EL (cell line): ENCODE measurements at regions not wholly inside any gene's neighbourhood (a gene's known extent, or its start where the extent isn't known, plus 50 kb on each side); places are given as distances from the start of the nearest gene placed in this dataset.

Experiments used
- DNase-seq: peaks from one replicate; pipeline ENCODE4 v3.0.0-alpha.2; 2016

DNA sequence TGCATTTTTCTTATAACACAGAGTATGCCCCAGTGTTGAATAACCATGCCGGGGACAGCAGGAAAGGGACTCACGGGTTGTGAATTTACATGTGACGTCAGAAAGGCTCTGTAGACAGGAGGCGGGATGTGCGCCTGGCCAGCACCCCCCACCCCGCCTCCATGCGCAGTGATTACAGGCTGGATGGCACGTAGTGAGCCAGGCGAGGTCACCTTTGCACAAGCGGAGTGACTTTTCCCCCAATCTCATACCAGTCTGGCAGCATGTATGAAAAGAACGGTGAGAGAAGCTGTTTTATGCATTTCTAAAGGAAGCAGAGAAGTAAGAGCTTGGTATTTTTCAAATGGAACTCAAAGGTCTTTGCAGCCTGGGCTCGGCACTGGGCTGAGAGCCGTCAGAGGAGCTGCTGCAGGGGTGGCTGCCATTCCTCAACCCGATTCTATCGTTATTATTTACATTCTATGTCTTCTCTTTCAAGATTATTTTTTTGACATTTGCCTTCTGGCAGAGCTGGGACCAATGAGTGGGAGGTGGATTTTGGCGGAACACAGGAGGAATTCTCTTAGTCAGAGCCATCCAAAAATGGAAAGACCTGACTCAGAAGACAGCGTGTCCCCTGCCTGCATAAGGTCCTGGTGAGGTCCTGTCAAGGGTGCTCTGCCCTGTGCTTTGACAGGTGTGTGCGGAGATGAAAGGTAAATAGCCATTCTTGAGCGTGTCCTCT, 115.6 kb upstream of the SLC45A1 start:
- peak; percentile 84 for DNase-seq

DNA sequence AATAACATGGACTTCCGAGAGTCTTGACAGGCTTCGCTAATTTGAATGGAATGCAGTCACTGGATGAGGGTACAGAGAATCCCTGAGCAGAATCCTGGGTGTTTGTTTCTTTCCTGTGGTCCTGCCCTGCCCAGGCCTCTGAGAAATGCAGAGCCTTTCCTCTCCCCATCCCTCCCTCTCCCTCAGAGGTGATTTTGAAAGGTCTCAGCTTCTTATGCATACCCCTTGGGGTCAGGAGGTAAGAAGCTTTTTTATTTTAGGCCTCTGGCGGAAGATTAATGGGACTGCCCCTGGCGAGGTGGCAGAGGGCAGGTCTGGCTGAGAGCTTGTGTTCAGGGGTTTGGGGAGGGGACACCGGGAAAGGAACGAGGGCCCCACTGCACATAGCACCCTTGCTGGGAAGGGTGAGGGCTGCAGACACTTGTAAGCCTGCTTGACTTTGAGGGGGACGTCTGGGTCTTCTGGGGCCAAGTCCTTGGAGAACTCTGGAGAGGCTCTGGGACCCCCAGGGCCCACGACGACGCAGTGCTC, 116.5 kb upstream of the SLC45A1 start:
- DNase-seq: peak; percentile 34

DNA sequence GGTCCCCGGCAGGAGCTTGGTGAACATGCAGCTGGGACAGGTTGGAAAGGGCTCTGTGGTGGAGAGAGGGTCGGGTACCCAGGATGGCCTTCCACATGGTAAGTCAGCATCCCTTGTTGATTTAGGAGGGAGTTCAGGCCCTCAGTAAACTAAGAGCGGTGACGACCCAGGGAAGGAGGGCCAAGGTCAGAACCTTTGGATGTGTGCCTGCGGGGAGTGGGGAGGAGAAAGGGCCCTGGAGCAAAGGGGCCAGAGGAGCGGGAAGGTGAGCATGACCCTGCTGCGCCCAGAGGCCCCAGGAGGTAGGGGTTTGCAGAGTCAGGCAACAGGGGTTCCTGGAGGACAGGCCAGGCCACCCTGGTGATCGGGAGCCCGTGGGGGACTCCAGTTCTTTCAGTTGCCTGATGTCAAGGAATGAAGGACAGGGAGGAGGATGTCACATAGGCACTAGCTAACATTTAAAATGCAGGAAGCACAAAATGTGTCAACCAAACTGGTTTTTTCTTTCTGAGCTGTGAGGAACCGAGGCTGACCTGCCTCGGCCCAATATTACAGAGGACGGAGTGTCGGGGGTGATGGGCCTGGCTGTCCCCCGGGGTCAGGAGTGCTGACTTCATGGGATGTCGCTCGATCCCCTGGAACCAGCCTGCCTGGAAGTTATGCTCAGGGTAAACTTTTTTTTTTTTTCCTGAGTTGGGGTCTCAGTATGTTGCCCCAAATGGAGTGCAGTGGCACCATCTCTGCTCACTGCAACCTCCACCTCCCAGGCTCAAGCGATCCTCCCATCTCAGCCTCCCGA, 117.4 kb upstream of the SLC45A1 start:
- DNase-seq: no peak

DNA sequence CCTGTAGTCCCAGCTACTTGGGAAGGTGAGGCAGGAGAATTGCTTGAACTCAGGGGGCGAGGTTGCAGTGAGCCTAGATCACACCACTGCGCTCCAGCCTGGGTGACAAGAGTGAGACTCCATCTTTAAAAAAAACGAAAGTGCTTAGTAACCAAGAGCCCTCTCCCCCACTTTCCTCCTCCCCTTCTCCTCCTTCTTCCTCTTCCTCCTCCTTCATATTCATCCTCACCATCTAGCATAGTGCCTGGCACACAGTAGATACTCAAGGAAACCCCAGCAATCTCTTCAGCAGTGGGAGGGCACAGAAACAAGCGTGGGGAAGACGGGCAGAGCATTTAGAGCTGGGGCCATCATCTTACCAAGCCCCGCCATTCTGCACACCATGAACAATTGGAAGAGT, 119.4 kb upstream of the SLC45A1 start:
- DNase-seq: no peak

DNA sequence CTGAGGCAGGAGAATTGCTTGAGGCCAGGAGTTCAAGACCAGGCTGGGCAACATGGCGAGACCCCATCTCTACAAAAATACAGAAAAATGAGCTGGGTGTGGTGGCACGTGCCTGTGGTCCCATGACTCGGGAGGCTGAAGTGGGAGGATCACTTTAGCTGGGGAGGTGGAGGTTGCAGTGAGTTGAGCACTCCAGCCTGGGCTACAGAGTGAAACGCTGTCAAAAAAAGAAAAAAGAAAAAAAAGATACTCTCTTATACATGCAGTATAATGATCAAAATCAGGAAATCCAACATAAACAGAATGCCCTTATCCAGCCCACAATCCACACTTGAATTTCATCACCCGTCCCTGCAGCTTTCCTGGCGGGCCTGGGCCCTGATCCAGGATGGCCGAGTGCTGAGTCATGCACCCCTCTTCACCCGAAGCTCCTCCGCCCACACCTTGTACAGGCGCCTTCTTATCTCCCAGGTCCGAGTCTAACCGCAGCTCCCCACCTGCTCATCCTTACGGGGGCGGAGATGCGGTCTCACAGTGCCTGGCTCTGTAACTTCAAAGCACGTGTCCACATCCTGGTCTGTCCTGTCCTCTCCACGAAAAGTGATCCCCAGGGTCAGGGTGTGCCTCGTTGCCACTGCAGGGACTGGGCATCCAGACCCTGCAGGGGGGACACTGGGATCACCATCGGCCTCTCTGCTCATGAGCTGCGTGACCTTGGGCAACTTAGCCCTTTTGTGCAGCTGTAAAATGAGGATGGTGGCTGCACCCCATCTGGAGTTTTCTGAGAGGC, 120.2 kb upstream of the SLC45A1 start:
- DNase-seq: peak; percentile 94

DNA sequence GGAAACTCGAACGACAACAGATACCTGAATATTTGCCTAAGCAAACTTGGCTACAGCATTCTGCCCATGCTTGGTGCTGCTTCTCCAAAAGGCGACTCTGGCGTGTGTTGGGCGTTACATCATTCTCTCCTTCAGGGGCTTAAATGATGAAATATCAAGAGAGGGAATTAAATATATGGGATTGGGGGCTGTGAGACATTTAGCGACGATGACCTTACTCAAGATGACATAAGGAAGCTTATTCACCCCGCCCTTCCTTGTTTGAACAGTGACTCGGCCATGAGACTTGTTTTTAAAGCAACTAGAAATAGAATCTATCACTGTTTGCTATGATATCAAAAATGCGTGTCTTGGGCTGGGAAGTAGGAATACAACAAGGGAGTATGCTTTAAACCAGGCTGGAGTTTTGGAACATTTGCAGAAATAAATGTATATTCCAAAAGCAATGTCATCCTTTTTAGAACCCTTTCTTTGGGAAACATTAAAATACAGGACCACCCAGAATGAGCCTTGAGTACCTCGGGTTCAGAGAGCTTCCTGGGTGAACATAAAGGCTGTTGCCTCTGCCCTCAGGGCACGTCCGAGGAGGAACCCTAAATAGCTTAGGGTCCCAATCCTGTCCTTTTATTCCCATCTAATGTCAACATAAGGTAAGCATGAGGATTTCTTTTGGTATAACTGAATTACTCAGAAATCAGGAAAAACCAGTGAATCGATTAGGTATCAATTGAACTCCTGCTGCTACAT, 123.3 kb upstream of the SLC45A1 start:
- DNase-seq: peak; percentile 34

DNA sequence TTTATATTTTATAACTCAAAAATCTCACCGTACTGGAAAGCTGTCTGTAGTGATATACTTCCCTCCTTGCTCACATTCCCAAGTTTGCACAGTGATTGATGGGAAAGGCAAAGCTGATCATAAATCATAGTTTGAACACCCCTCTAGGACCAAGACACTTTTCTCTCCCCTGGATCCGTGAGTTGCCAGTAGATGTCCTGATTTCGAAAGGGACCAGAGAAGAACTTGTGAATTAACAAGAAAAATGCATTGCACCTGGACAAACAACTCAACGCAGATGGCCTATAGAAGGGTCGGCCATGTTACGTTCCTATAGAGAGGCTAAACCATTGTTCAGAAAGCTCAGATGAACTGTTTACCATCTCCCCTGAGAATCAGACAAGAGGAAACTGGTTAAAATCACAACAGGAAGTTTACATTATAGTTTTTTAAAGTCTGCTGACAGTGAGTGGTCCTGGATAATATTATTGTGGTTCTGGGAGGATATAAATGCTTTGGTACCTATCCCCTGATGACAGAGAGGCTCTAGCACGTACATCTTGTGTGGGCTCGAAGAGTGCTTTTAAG, 124.0 kb upstream of the SLC45A1 start:
- no peak for DNase-seq

DNA sequence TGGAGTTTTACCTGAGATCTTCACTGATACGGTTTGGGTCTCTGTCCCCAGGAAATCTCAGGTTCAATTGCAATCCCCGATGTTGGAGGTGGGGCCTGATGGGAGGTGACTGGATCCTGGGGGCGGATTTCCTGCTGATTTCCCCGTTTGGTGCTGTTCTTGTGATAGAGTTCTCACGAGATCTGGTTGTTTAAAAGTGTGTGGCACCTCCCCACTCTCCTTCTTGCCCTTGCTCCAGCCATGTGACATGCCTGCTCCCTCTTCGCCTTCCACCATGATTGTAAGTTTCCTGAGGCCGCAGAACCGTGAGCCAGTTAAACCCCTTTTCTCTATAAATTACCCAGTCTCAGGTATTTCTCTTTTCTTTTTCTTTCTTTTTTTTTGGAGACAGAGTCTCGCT, 126.4 kb upstream of the SLC45A1 start:
- DNase-seq: no peak

DNA sequence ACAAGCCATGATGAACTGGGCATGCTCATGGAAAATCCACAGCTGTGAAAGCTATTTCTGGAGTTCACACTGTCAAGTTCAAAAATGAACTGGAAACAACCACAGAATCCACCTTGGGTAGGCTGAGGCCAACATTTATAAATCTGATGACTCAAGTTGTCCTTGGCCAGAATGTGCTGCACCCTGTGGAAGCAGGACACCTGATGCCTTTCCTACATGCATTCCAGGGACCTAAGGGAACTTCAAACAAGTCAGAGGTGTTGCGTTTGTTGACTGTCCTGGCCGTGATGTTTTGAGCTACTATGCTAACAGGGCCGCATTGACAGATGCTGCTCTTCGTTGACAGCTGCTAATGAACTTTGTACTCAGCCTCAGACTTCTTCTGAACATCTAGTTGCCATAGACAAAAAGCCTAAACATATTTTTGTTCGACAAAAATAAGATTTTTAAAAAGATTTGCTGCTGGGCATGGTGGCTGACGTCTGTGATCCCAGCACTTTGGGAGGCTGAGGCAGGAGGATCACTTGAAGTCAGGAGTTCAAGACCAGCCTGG, 127.9 kb upstream of the SLC45A1 start:
- no peak for DNase-seq

DNA sequence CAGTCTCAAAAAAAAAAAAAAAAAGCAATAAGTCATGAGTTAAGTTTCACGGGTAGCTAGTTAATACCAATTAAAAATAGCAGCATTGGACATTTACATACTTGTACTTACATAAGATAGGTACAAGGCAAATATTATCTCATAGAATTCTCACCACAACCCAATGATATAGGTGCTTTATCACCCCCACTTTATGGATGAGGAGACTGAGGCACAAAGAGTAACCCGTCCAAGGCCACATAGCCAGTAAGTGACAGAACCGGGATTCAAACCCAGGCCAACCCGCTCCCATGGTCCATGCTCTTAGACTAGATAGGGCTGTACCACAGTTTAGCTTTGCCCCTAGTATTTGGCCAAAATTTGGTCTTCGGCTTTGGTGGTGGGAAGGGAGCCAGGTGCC, 132.5 kb upstream of the SLC45A1 start:
- no peak for DNase-seq

DNA sequence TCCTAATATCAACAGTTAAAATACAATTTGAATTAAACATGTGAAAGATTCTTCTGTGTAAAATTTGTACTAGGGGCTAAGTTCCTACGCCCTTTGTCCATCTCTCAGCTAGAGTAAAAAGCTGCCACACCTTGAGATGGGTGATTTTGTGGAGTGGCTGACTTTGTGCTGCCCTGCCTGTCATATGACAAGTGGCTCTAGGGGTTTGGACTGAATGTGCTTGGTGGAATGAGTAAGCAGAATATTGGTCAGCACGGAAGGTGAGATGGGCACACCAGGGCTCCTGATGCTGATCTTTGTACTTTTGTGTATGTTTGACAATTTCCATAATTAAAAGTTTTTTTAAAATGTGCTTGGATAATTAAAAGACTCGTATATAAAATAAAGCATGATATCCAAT, 133.6 kb upstream of the SLC45A1 start:
- DNase-seq: no peak

DNA sequence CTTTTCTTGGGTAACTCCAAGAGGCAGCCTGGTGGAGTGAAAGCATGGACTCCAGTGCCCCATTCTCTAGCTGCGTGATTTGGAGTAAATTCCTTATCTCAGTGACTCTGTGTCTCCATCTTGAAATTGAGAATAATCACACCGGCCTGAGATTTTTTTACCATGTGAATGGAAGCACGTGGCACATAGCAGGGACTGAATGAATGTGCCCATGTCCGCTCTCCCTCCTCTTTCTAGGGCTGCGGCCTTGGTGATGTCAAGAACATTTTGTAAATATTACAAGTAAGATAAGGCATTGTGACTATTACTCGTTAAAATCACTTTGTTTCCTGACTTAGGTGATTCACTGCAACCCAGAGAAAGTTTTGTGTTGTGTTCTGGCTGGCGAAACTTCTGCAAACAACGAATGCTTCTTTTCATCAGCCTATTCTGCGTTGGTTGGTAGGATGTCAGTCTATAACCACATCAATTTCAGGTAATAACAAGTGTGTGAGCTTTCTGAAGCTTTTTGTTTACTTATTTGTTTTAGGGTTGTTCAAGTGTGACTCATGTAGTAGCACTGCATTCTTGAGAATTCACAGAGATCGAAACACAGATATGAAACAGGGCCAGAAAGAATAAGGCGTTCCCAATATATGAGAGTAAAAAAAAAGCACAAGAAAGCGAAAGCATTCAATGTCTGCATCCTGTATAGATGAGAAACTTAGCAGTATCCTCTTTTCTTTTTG, 135.7 kb upstream of the SLC45A1 start:
- DNase-seq: peak; percentile 78

DNA sequence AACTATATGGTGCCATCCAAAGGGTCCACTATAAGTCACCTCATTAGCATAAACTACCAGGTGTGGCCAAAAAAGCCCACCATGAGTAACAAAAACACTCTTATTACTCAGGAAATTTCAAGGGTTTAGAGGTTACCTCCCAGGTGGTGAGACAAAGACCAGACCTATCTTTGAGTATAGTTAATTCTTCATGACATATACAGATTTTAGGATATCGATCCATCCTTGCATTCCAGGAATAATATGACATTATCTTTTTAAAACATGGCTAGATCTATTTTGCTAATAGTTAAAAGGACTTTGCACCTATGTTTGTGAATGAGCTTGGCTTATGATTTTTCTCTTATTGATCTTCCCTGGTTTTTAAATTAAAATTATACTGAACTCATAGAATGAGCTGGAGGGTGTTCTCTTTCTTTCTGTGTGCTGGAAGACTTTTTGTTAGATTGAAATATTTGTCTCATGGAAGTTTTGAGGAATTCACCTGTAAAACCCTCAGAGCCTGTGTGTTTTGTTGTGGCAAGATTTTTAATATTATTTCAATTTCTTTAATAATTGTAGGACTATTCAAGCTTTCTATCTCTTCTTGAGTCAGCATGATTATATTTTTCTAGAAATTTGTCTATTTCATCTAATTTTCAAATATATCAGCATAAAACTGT, 138.7 kb upstream of the SLC45A1 start:
- no peak for DNase-seq

DNA sequence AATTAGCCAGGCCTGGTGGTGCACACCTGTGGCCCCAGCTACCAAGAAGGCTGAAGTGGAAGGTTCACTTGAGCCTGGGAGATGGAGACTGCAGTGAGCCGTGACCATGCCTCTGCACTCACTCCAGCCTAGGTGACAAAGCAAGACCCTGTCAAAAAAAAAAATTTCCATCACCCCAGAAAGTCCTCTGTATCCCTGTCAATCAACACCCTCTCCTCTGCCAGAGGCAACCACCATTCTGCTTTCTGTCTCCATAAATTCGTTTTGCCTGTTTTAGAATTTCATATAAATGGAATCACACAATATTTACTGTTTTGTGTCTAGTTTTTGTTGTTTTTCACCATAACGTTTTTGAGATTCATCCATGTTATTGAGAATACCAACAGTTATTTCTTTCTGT, 141.6 kb upstream of the SLC45A1 start:
- no peak for DNase-seq

DNA sequence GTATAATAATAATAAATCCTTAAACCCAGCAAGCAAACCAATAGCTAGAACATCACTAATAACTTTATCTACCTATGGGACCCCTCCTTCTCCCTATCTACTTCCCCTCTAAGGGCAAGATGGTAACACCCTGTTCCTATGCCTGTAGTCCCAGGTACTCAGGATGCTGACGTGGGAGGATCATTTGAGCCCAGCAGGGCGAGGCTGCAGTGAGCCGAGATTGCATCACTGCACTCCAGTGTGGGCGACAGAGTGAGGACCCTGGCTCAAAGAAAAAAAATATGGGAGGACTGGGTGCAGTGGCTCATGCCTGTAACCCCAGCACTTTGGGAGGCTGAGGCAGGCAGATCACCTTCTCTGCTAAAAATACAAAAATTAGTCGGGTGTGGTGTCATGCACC, 143.1 kb upstream of the SLC45A1 start:
- no peak for DNase-seq

DNA sequence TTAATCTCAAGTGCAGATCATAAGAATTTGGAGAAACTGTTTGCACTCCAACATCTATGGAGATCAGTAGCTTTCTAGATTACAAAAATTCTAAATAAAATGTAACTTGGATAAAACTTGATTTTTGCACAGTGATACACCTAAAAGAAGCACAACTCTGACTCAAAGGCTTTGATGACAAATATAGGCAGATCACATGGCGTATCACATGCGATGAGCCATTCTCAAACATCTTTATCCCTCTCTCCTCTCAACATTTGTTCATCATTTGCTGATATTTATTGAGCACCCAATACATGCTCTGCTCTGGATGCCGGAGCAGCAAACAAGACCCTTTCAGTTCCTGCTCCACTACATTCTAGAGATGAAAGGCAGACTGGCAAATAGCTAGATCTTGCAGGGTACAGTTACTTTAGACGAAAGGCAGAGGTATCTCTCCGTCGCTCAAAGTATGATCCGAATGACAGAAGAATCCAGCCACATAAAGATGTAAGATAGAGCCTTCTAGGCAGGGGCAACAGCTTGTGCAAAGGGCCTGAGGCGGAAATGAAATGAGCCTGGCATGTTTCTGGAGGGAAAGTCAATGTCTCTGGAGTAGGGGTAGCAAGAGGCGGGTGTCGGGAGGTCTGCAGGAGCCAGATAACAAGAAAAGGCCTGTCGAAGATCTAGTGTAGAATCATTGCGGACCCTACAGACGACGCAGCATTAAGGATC, 145.8 kb upstream of the ERRFI1 start:
- DNase-seq: no peak

DNA sequence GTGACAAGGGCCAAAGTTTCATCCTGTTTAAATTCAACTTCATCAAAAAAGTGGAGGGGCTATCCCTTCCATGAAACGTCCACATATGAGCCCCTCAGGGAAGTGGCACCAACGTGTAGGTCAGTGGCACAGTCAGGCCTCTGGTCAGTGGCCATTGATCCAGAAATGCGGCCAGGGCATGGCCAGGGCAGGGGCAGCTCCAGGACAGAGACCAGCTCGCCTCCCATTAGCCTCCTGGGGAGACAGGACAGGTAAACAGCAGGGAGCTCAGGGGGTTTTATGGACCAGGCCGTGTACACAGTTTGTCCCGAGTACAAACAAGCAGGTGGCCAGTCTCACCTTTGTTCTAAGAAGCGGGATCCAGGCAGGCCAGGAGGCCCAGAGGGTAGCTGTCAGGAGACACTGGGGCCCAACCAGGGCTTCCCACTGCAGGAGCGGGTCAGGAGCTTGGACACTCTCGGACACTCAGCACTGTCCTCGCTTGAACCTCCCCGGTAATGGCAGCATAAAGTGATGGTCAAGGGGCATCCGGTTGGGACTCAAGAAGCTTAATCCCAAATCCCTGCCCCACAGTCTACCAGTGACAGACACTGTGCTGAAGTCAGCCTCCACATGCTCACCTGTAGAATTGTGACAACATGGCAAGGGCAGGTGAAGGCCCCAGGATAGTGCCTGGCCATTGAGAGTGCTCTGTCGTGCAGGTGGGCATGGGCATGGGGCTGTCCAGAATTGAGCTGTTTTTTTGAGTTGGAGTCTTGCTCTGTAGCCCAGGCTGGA, 144.1 kb upstream of the ERRFI1 start:
- no peak for DNase-seq

DNA sequence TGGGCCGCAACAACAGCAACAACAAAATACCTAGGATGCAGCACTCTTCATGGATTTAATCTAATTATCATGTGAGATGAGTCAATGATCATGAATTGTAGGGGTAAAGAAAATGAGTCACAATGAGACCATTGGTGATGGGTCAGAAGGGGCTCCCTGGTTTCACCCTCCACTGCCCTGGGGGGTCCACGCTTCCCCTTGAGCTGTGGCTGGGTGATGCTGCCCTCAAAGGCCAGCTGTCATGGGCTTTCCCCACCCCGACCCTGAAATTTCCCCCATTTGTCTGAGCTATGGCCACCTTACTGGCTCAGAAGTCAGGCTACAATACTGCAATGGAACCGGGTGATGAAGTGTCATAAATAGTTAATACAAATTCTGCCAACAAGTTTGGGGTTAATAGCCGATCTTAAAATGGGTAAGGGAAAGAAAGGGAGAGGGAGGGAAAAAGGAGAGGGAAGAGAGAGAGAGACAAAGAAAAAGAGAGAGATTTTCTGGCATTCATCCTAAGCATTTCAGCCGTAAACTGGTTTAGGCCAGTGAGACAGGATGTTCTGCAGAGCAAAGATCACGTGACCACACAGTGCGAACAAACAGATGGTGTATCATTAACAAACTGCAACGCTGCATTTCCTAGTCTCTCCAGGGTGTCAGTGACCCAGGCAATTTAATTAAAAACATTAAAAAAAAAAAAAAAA, 143.4 kb upstream of the ERRFI1 start:
- peak; percentile 78 for DNase-seq

DNA sequence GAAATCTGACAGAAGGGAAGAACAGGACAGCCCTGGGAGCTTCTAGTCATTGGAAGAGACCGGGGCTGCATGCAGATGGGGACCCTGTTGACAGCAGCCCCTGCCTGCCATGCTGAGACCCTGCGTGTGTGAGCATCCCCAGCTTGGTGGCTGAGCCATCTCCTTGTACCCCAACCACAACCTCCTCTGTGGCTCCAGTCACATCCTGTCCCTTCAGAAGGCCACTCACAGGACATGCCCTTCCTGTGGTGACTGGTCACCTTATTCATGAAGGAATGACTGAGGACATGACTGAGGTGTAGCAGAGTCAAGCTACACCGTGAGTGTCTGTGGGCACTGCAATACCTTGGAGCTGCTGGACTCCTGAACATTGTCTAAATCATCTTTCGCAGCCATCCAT, 141.8 kb upstream of the ERRFI1 start:
- DNase-seq: no peak
